ENCODE measurements at regions not wholly inside any gene's neighbourhood (a gene's known extent, or its start where the extent isn't known, plus 50 kb on each side); places are given as distances from the start of the nearest gene placed in this dataset.

DNA sequence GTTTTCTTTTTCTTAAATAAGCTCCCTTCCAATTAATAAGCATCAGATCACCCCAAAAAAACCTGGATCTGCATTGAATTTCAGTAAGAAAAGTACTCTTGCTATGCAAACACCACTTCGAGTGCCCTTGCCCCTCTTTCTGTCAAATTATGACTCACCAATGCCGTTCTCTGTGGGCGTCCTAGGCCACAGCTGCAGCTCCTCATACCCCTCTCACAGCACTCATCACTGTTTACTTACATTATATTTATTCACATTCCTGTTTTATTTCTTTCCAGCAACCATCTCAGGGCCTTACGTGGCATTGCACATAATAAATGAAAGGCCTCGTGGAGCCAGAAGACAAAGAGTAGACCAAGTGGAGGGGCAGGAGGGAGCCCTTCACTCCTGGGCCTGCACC lies 99.1 kb upstream of the CTTNBP2NL start:
- H3K27me3 Mint-ChIP-seq (ENCODE audit: low read depth), result peaks cover 5% of the 10 kb centered on the region; the same call in 1 of the 2 replicates
- H3K4me3 Mint-ChIP-seq, result no peak overlapping the region

More for the DNA sequence above, 99.1 kb upstream of the CTTNBP2NL start:
- H3K4me2 ChIP-seq (ENCODE audit: insufficient read depth, insufficient read length, low read length), result no peak overlapping the region
- no peak overlapping the region for H4K5ac ChIP-seq (ENCODE audit: insufficient read length, low read depth, low read length)
- H3K4ac ChIP-seq (ENCODE audit: low read depth, low read length), result no peak overlapping the region
- H3K14ac ChIP-seq (ENCODE audit: insufficient read depth, low read length), result no peak overlapping the region
- DNase-seq, result no peak
- no peak overlapping the region for H3K23ac ChIP-seq (ENCODE audit: insufficient read length, low read depth, low read length)
- Mint-ChIP-seq H3K9me3 (peaks cover 7 to 13% of the 10 kb centered on the region in 2 experiments), H3K4me1 (peaks cover 2 to 3% of the 10 kb centered on the region in 2 experiments), H3K27ac (no peak overlapping the region), H3K36me3 (ENCODE audit: insufficient read depth in 1 of 3, low read depth in 3 of 3) (peaks cover 0 to 5% (median 0%) of the 10 kb centered on the region in 3 experiments; a peak in 2 of 7 replicates)
- H3K4me1 ChIP-seq (ENCODE audit: insufficient read depth, low read length), result no peaks in the 10 kb centered on the region
- no peak overlapping the region for H3K27ac ChIP-seq (ENCODE audit: insufficient read length, low read depth, low read length)
- no peak overlapping the region for H4K91ac ChIP-seq (ENCODE audit: insufficient read length, low read depth, low read length)
- H3K27me3 ChIP-seq (ENCODE audit: insufficient read depth, low read length), result no peaks in the 10 kb centered on the region
- no peak overlapping the region for H2AK5ac ChIP-seq (ENCODE audit: insufficient read length, low read length)
- no peak overlapping the region for H2BK120ac ChIP-seq (ENCODE audit: low read depth, low read length, poor library complexity, severe bottlenecking)
- H3K9ac ChIP-seq (ENCODE audit: extremely low read depth, insufficient read length, low read length), result no peak overlapping the region
- TF ChIP-seq, protein P1, sequence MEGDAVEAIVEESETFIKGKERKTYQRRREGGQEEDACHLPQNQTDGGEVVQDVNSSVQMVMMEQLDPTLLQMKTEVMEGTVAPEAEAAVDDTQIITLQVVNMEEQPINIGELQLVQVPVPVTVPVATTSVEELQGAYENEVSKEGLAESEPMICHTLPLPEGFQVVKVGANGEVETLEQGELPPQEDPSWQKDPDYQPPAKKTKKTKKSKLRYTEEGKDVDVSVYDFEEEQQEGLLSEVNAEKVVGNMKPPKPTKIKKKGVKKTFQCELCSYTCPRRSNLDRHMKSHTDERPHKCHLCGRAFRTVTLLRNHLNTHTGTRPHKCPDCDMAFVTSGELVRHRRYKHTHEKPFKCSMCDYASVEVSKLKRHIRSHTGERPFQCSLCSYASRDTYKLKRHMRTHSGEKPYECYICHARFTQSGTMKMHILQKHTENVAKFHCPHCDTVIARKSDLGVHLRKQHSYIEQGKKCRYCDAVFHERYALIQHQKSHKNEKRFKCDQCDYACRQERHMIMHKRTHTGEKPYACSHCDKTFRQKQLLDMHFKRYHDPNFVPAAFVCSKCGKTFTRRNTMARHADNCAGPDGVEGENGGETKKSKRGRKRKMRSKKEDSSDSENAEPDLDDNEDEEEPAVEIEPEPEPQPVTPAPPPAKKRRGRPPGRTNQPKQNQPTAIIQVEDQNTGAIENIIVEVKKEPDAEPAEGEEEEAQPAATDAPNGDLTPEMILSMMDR (conservative IDR thresholded peaks at IDR 0.05), result no peak
- H3T11ph ChIP-seq (ENCODE audit: low read length), result no peak overlapping the region
- no peaks in the 10 kb centered on the region for H3K9me3 ChIP-seq (ENCODE audit: control insufficient read depth, low read depth, low read length)
- no peak overlapping the region for H4K8ac ChIP-seq (replicated peaks; ENCODE audit: insufficient read length, low read depth, low read length)
- no peak overlapping the region for H3K18ac ChIP-seq (ENCODE audit: insufficient read length, low read depth, low read length)
- no CpG with 5 or more reads among the region's 5 CpGs for WGBS (ENCODE audit: extremely low coverage, insufficient read length, low lambda C conversion rate)
- H2BK5ac ChIP-seq (ENCODE audit: insufficient read length, low read length), result no peak overlapping the region
- no peaks in the 10 kb centered on the region for H3K79me2 ChIP-seq (ENCODE audit: insufficient read depth, low read length)
- no peaks in the 10 kb centered on the region for H3K79me1 ChIP-seq (ENCODE audit: insufficient read depth, low read depth, low read length, poor library complexity, severe bottlenecking)
- H4K20me1 ChIP-seq (ENCODE audit: control insufficient read depth, insufficient read depth, insufficient read length), result no peaks in the 10 kb centered on the region
- H3K56ac ChIP-seq (ENCODE audit: insufficient read length, low read depth, low read length), result no peak overlapping the region
- H2BK20ac ChIP-seq (ENCODE audit: low read depth, low read length, poor library complexity, severe bottlenecking), result no peak overlapping the region
- H2BK15ac ChIP-seq (ENCODE audit: low read depth, low read length), result no peak overlapping the region
- H3K23me2 ChIP-seq (ENCODE audit: insufficient read length, low read depth, low read length, poor library complexity, severe bottlenecking), result no peaks in the 10 kb centered on the region
- H2AFZ ChIP-seq (ENCODE audit: low read length), result no peak overlapping the region
- H2BK12ac ChIP-seq (ENCODE audit: insufficient read length, low read depth, low read length), result no peak overlapping the region

Measured in H9 (cell line).